Gastrocnemius medialis (tissue), 4 donors: ENCODE measurements at regions not wholly inside any gene's neighbourhood (a gene's known extent, or its start where the extent isn't known, plus 50 kb on each side); places are given as distances from the start of the nearest gene placed in this dataset.

Source experiments
- CTCF ChIP-seq, 5 experiments: fragments of 450-650 bp in 3 of 5; fragments of 200-600 bp in 2 of 5; sonication (generic) in 2 of 5; IDR thresholded peaks in 4 of 5; conservative IDR thresholded peaks in 1 of 5; 1 replicate in 4 of 5; 2 replicates in 1 of 5; pipeline ENCODE4 v1.5.1; 2016 to 2019; ENCODE audit warnings: antibody characterized with exemption in 5 of 5, mild to moderate bottlenecking in 3 of 5, moderate library complexity in 3 of 5
- POLR2A ChIP-seq, 2 donors: fragments of 450-650 bp; IDR thresholded peaks; one replicate each; pipeline ENCODE4 v1.6.1; 2017; ENCODE audit warnings: antibody characterized with exemption in 2 of 2, mild to moderate bottlenecking in 2 of 2, moderate library complexity in 2 of 2

GRCh38 chr4:45568694-45569093 is 555.2 kb downstream of the GABRG1 start:
- TF ChIP-seq CTCF (IDR thresholded peaks at IDR 0.05 in 4 of 5, conservative IDR thresholded peaks at IDR 0.05 in 1 of 5): no peak
- no peak for TF ChIP-seq POLR2A (IDR thresholded peaks at IDR 0.05)
